ENCODE measurements at regions not wholly inside any gene's neighbourhood (a gene's known extent, or its start where the extent isn't known, plus 50 kb on each side); places are given as distances from the start of the nearest gene placed in this dataset.

- DNase-seq: no peak
Observed at GRCh38 chr20:7818477-7818876, 121.8 kb downstream of the HAO1 start.

- no peak for DNase-seq
Observed at GRCh38 chr20:7820897-7821296, 119.4 kb downstream of the HAO1 start.

GRCh38 chr20:7822772-7823171 is 117.5 kb downstream of the HAO1 start:
- no peak for DNase-seq

- DNase-seq: no peak
Observed at GRCh38 chr20:7828437-7828836, 111.8 kb downstream of the HAO1 start.

- no peak for DNase-seq
Observed at GRCh38 chr20:7829031-7829430, 111.2 kb downstream of the HAO1 start.

- DNase-seq: no peak
Observed at GRCh38 chr20:7829776-7830175, 110.5 kb downstream of the HAO1 start.

All from RPMI8226 (cell line).